ENCODE measurements at regions not wholly inside any gene's neighbourhood (a gene's known extent, or its start where the extent isn't known, plus 50 kb on each side); places are given as distances from the start of the nearest gene placed in this dataset.

- TF ChIP-seq CTCF (conservative IDR thresholded peaks at IDR 0.05; ENCODE audit: low read depth, low read length) = no peak
- TF ChIP-seq MXI1 (IDR thresholded peaks at IDR 0.05; ENCODE audit: borderline replicate concordance, low read depth, low read length) = no peak
- TF ChIP-seq BHLHE40 (IDR thresholded peaks at IDR 0.05; ENCODE audit: low read depth, low read length) = no peak
- TF ChIP-seq ELK1 (IDR thresholded peaks at IDR 0.05; ENCODE audit: borderline replicate concordance, low read depth, low read length) = no peak
- no peak for TF ChIP-seq MAFK (IDR thresholded peaks at IDR 0.05; ENCODE audit: low read depth, low read length)
- no peak for TF ChIP-seq CEBPB (IDR thresholded peaks at IDR 0.05; ENCODE audit: low read depth, low read length)
- TF ChIP-seq RCOR1 (IDR thresholded peaks at IDR 0.05; ENCODE audit: insufficient replicate concordance, low read length) = no peak
- TF ChIP-seq POLR2A (IDR thresholded peaks at IDR 0.05; ENCODE audit: low read depth, low read length) = no peak
- no peak for TF ChIP-seq RAD21 (IDR thresholded peaks at IDR 0.05; ENCODE audit: low read length)
- TF ChIP-seq SMC3 (IDR thresholded peaks at IDR 0.05; ENCODE audit: low read depth, low read length) = no peak
- TF ChIP-seq USF2 (IDR thresholded peaks at IDR 0.05; ENCODE audit: low read depth, low read length) = no peak
- no peak for TF ChIP-seq MAZ (IDR thresholded peaks at IDR 0.05; ENCODE audit: borderline replicate concordance, low read depth, low read length)
Measured at GRCh38 chr15:61511089-61511488, 282.0 kb upstream of the RORA start.
